ENCODE measurements at regions not wholly inside any gene's neighbourhood (a gene's known extent, or its start where the extent isn't known, plus 50 kb on each side); places are given as distances from the start of the nearest gene placed in this dataset.
A peak's percentile ranks its signal among the peaks of the same experiment; 100 is the strongest.

- 53% methylated on average over 2 of the region's 2 CpGs for WGBS (ENCODE audit: insufficient coverage, low coverage, low lambda C conversion rate, missing lambda C conversion rate)
- Histone ChIP-seq H3K9me3 (no peaks in the 10 kb centered on the region), H3K36me3 (no peaks in the 10 kb centered on the region), H3K27ac (no peak overlapping the region), H3K4me1 (no peaks in the 10 kb centered on the region), H3K4me3 (no peak overlapping the region), H3K27me3 (no peaks in the 10 kb centered on the region)
- ATAC-seq (peak in 2 of 4 donors; percentile 38 to 48), DNase-seq (no peak)
- intact Hi-C loops (cut with DNase I) = loop anchor here in 1 of 2 donors (10.0 kb wide), 1 partner anchor 92 kb away; no protein-coding TSS in a partner anchor
- TF ChIP-seq CTCF (IDR thresholded peaks at IDR 0.05) = peak; percentile 8 to 40 (median 32)
- TF ChIP-seq POLR2A (IDR thresholded peaks at IDR 0.05) = no peak
These were observed 128.7 kb upstream of the ZFHX3 start for GRCh38 chr16:73176577-73177013.

GRCh38 chr16:73172973-73173709 lies 125.2 kb upstream of the ZFHX3 start:
- intact Hi-C loops (cut with DNase I) = loop anchor here in 1 of 2 donors (10.0 kb wide), 1 partner anchor 88 kb away; no protein-coding TSS in a partner anchor
- DNase-seq = no peak
- ATAC-seq = no peak
- Histone ChIP-seq H3K4me3 (no peak overlapping the region), H3K27me3 (no peaks in the 10 kb centered on the region), H3K9me3 (no peaks in the 10 kb centered on the region), H3K36me3 (no peaks in the 10 kb centered on the region), H3K4me1 (no peaks in the 10 kb centered on the region), H3K27ac (peak overlapping the region in 2 of 3 donors; percentile 2 to 10)
- 41% methylated on average over 18 of the region's 18 CpGs for WGBS (ENCODE audit: insufficient coverage, low coverage, low lambda C conversion rate, missing lambda C conversion rate)
- TF ChIP-seq POLR2A (IDR thresholded peaks at IDR 0.05) (no peak), CTCF (IDR thresholded peaks at IDR 0.05) (peak in 1 of 4 donors; percentile 1)

- H3K36me3 ChIP-seq = no peaks in the 10 kb centered on the region
- DNase-seq = peak in 2 of 3 donors; percentile 72 to 76
- intact Hi-C loops (cut with DNase I) = loop anchor here in 1 of 2 donors (10.0 kb wide), 1 partner anchor 88 kb away; no protein-coding TSS in a partner anchor
- TF ChIP-seq CTCF (IDR thresholded peaks at IDR 0.05) (peak in 3 of 4 donors; percentile 12 to 39 (median 14)), POLR2A (IDR thresholded peaks at IDR 0.05) (no peak)
- no peaks in the 10 kb centered on the region for H3K9me3 ChIP-seq
- H3K4me3 ChIP-seq = no peak overlapping the region
- H3K4me1 ChIP-seq = no peaks in the 10 kb centered on the region
- H3K27me3 ChIP-seq = no peaks in the 10 kb centered on the region
- H3K27ac ChIP-seq = peak overlapping the region in 1 of 3 donors; percentile 66
- WGBS (ENCODE audit: insufficient coverage, low coverage, low lambda C conversion rate, missing lambda C conversion rate) = 49% methylated on average over 23 of the region's 23 CpGs
- ATAC-seq = peak; percentile 65 to 80 (median 74)
These were observed 124.5 kb upstream of the ZFHX3 start for GRCh38 chr16:73172241-73172972.

GRCh38 chr16:73171901-73172240 lies 123.9 kb upstream of the ZFHX3 start:
- H3K27ac ChIP-seq = peak overlapping the region in 1 of 3 donors; percentile 66
- DNase-seq = no peak
- WGBS (ENCODE audit: insufficient coverage, low coverage, low lambda C conversion rate, missing lambda C conversion rate) = 89% methylated on average over 9 of the region's 9 CpGs

More at GRCh38 chr16:73171901-73172240, 123.9 kb upstream of the ZFHX3 start:
- no peak for TF ChIP-seq POLR2A (IDR thresholded peaks at IDR 0.05)
- TF ChIP-seq CTCF (IDR thresholded peaks at IDR 0.05) = no peak
- Histone ChIP-seq H3K36me3 (no peaks in the 10 kb centered on the region), H3K4me3 (no peak overlapping the region), H3K4me1 (no peaks in the 10 kb centered on the region), H3K27me3 (no peaks in the 10 kb centered on the region), H3K9me3 (no peaks in the 10 kb centered on the region)
- intact Hi-C loops (cut with DNase I) = loop anchor here in 1 of 2 donors (10.0 kb wide), 1 partner anchor 87 kb away; no protein-coding TSS in a partner anchor
- no peak for ATAC-seq

All from right lobe of liver (tissue), 6 donors.